SK-N-SH treated with all-trans-retinoic acid at 6 μM for 48 hours (cell line): ENCODE measurements at regions not wholly inside any gene's neighbourhood (a gene's known extent, or its start where the extent isn't known, plus 50 kb on each side); places are given as distances from the start of the nearest gene placed in this dataset.

ENCODE experiments used
- ATAC-seq: fragments of 200-7000 bp; cut with Tn5 transposase; 3 replicates; pipeline ENCODE4 v1.9.1; 2020; ENCODE audit warnings: mild to moderate bottlenecking, moderate library complexity
- ARNTL ChIP-seq: fragments of 450-650 bp; formaldehyde crosslinking; IDR thresholded peaks from 2 replicates; pipeline ENCODE4 v1.5.0; 2020; ENCODE audit warnings: low read depth, mild to moderate bottlenecking, moderate library complexity, borderline replicate concordance
- BACH2 ChIP-seq: fragments of 250-450 bp; sonication (Bioruptor Pico); IDR thresholded peaks from 2 replicates; pipeline ENCODE4 v1.9.0; 2021; ENCODE audit warnings: mild to moderate bottlenecking, borderline replicate concordance
- CSDC2 ChIP-seq: fragments of 250-450 bp; sonication (Bioruptor Pico); IDR thresholded peaks from 2 replicates; pipeline ENCODE4 v1.5.0; 2020; ENCODE audit warnings: mild to moderate bottlenecking, moderate library complexity
- GLIS3 ChIP-seq: fragments of 250-450 bp; sonication (Bioruptor Pico); IDR thresholded peaks from 2 replicates; pipeline ENCODE4 v1.5.0; 2020; ENCODE audit warnings: mild to moderate bottlenecking, moderate library complexity
- ISL1 ChIP-seq: fragments of 250-450 bp; sonication (Bioruptor Pico); IDR thresholded peaks from 2 replicates; pipeline ENCODE4 v2.1.2; 2022; ENCODE audit warnings: mild to moderate bottlenecking, moderate library complexity
- OSR1 ChIP-seq: fragments of 250-450 bp; sonication (Bioruptor Pico); IDR thresholded peaks from 2 replicates; pipeline ENCODE4 v1.8.0; 2022; ENCODE audit warnings: moderate library complexity, mild to moderate bottlenecking, inconsistent platforms
- PPARA ChIP-seq: fragments of 250-450 bp; sonication (Bioruptor Pico); IDR thresholded peaks from 2 replicates; pipeline ENCODE4 v1.5.0; 2020; ENCODE audit warnings: mild to moderate bottlenecking, borderline replicate concordance
- RARB ChIP-seq: fragments of 250-450 bp; sonication (Bioruptor Pico); IDR thresholded peaks from 2 replicates; pipeline ENCODE4 v1.8.0; 2021; ENCODE audit warnings: mild to moderate bottlenecking, moderate library complexity
- TCF4 ChIP-seq: fragments of 250-450 bp; sonication (Bioruptor Pico); IDR thresholded peaks from 2 replicates; pipeline ENCODE4 v1.8.0; 2021; ENCODE audit warnings: mild to moderate bottlenecking, moderate library complexity, borderline replicate concordance
- TOX ChIP-seq: fragments of 250-450 bp; sonication (Bioruptor Pico); IDR thresholded peaks from 2 replicates; pipeline ENCODE4 v1.8.0; 2021; ENCODE audit warnings: mild to moderate bottlenecking, moderate library complexity, borderline replicate concordance
- ZFP3 ChIP-seq: fragments of 250-450 bp; sonication (Bioruptor Pico); IDR thresholded peaks from 2 replicates; pipeline ENCODE4 v1.5.0; 2020; ENCODE audit warnings: mild to moderate bottlenecking, moderate library complexity
- ZNF565 ChIP-seq: fragments of 450-650 bp; formaldehyde crosslinking; conservative IDR thresholded peaks from 2 replicates; pipeline ENCODE4 v1.5.0; 2020; ENCODE audit warnings: low read depth, mild to moderate bottlenecking, moderate library complexity
- ZNF70 ChIP-seq: fragments of 450-650 bp; formaldehyde crosslinking; IDR thresholded peaks from 2 replicates; pipeline ENCODE4 v1.5.0; 2020; ENCODE audit warnings: mild to moderate bottlenecking, moderate library complexity
- TF ChIP-seq, protein P1 (sequence below): fragments of 250-450 bp; sonication (Bioruptor Pico); IDR thresholded peaks from 2 replicates; pipeline ENCODE4 v1.5.1; 2021; ENCODE audit warnings: mild to moderate bottlenecking, moderate library complexity
- TF ChIP-seq, protein P2 (sequence below): fragments of 250-450 bp; sonication (Bioruptor Pico); IDR thresholded peaks from 2 replicates; pipeline ENCODE4 v1.5.0; 2020; ENCODE audit warnings: mild to moderate bottlenecking, moderate library complexity
- TF ChIP-seq, protein P3 (sequence below): fragments of 250-450 bp; sonication (Bioruptor Pico); IDR thresholded peaks from 2 replicates; pipeline ENCODE4 v1.8.0; 2021; ENCODE audit warnings: low read depth, mild to moderate bottlenecking, moderate library complexity, borderline replicate concordance
- TF ChIP-seq, protein P4 (sequence below): fragments of 250-450 bp; sonication (Bioruptor Pico); IDR thresholded peaks from 2 replicates; pipeline ENCODE4 v1.5.1; 2020; ENCODE audit warnings: low read depth, mild to moderate bottlenecking, moderate library complexity
- TF ChIP-seq, protein P5 (sequence below): fragments of 250-450 bp; sonication (Bioruptor Pico); IDR thresholded peaks from 2 replicates; pipeline ENCODE4 v1.8.0; 2020; ENCODE audit warnings: mild to moderate bottlenecking, moderate library complexity, borderline replicate concordance

DNA sequence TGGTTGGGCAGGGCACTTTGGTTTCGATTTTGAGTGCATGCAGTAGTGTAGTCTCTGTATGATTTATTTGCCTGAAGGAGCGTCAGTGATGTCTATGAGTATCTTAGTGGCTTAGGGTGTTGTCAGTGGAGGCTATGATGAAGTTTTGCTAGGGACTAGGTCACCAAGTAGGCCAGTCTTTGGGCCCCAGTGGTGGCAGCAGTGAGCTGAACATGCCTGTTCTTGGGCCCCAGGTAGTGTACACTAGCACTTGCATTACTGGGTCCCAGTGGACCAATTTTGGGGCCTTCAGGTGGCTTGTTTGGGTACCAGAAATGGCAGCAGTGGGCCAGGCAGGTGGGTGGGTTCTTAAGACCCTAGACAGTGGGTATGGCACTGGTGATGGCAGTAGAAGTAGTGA is 598.7 kb upstream of the SPRY2 start:
- ATAC-seq: no peak
- TF ChIP-seq, protein P1, sequence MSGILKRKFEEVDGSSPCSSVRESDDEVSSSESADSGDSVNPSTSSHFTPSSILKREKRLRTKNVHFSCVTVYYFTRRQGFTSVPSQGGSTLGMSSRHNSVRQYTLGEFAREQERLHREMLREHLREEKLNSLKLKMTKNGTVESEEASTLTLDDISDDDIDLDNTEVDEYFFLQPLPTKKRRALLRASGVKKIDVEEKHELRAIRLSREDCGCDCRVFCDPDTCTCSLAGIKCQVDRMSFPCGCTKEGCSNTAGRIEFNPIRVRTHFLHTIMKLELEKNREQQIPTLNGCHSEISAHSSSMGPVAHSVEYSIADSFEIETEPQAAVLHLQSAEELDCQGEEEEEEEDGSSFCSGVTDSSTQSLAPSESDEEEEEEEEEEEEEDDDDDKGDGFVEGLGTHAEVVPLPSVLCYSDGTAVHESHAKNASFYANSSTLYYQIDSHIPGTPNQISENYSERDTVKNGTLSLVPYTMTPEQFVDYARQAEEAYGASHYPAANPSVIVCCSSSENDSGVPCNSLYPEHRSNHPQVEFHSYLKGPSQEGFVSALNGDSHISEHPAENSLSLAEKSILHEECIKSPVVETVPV (CRISPR knock-in tag): no peak
- TF ChIP-seq TOX (CRISPR knock-in tag): no peak
- TF ChIP-seq, protein P2, sequence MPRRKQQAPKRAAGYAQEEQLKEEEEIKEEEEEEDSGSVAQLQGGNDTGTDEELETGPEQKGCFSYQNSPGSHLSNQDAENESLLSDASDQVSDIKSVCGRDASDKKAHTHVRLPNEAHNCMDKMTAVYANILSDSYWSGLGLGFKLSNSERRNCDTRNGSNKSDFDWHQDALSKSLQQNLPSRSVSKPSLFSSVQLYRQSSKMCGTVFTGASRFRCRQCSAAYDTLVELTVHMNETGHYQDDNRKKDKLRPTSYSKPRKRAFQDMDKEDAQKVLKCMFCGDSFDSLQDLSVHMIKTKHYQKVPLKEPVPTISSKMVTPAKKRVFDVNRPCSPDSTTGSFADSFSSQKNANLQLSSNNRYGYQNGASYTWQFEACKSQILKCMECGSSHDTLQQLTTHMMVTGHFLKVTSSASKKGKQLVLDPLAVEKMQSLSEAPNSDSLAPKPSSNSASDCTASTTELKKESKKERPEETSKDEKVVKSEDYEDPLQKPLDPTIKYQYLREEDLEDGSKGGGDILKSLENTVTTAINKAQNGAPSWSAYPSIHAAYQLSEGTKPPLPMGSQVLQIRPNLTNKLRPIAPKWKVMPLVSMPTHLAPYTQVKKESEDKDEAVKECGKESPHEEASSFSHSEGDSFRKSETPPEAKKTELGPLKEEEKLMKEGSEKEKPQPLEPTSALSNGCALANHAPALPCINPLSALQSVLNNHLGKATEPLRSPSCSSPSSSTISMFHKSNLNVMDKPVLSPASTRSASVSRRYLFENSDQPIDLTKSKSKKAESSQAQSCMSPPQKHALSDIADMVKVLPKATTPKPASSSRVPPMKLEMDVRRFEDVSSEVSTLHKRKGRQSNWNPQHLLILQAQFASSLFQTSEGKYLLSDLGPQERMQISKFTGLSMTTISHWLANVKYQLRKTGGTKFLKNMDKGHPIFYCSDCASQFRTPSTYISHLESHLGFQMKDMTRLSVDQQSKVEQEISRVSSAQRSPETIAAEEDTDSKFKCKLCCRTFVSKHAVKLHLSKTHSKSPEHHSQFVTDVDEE (CRISPR knock-in tag): no peak
- no peak for TF ChIP-seq ISL1 (CRISPR knock-in tag)
- TF ChIP-seq ZFP3 (CRISPR knock-in tag): no peak
- TF ChIP-seq, protein P3, sequence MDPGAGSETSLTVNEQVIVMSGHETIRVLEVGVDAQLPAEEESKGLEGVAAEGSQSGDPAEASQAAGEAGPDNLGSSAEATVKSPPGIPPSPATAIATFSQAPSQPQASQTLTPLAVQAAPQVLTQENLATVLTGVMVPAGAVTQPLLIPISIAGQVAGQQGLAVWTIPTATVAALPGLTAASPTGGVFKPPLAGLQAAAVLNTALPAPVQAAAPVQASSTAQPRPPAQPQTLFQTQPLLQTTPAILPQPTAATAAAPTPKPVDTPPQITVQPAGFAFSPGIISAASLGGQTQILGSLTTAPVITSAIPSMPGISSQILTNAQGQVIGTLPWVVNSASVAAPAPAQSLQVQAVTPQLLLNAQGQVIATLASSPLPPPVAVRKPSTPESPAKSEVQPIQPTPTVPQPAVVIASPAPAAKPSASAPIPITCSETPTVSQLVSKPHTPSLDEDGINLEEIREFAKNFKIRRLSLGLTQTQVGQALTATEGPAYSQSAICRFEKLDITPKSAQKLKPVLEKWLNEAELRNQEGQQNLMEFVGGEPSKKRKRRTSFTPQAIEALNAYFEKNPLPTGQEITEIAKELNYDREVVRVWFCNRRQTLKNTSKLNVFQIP (CRISPR knock-in tag): no peak
- no peak for TF ChIP-seq RARB
- TF ChIP-seq ZNF565: no peak
- TF ChIP-seq PPARA (CRISPR knock-in tag): no peak
- TF ChIP-seq, protein P4, sequence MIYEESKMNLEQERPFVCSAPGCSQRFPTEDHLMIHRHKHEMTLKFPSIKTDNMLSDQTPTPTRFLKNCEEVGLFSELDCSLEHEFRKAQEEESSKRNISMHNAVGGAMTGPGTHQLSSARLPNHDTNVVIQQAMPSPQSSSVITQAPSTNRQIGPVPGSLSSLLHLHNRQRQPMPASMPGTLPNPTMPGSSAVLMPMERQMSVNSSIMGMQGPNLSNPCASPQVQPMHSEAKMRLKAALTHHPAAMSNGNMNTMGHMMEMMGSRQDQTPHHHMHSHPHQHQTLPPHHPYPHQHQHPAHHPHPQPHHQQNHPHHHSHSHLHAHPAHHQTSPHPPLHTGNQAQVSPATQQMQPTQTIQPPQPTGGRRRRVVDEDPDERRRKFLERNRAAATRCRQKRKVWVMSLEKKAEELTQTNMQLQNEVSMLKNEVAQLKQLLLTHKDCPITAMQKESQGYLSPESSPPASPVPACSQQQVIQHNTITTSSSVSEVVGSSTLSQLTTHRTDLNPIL (CRISPR knock-in tag): no peak
- no peak for TF ChIP-seq ARNTL (CRISPR knock-in tag)
- TF ChIP-seq TCF4: no peak
- no peak for TF ChIP-seq BACH2 (CRISPR knock-in tag)

DNA sequence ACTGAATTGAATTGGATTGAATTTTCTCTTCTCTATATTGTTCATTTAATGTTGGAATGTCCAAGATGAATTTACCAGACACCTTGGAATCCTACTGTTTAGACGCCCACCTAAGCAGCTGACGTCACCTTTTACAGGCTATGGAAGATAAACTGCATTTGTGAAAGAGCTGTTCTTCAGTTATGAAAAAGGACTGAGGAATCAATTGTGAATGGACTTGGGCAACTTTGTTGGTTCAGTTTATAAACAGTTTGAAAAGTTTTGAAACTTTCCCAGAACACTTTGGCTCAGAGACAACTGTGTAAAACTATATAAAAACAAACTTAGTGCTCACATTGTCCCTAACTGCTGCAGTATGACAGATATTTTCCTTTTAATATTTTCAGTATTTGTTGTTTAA is 590.8 kb upstream of the SPRY2 start:
- ATAC-seq: no peak
- no peak for TF ChIP-seq TOX (CRISPR knock-in tag)
- TF ChIP-seq, protein P5, sequence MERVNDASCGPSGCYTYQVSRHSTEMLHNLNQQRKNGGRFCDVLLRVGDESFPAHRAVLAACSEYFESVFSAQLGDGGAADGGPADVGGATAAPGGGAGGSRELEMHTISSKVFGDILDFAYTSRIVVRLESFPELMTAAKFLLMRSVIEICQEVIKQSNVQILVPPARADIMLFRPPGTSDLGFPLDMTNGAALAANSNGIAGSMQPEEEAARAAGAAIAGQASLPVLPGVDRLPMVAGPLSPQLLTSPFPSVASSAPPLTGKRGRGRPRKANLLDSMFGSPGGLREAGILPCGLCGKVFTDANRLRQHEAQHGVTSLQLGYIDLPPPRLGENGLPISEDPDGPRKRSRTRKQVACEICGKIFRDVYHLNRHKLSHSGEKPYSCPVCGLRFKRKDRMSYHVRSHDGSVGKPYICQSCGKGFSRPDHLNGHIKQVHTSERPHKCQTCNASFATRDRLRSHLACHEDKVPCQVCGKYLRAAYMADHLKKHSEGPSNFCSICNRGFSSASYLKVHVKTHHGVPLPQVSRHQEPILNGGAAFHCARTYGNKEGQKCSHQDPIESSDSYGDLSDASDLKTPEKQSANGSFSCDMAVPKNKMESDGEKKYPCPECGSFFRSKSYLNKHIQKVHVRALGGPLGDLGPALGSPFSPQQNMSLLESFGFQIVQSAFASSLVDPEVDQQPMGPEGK (CRISPR knock-in tag): no peak
- no peak for TF ChIP-seq PPARA (CRISPR knock-in tag)
- TF ChIP-seq CSDC2 (CRISPR knock-in tag): no peak
- TF ChIP-seq, protein P4 (CRISPR knock-in tag): no peak
- TF ChIP-seq ZFP3 (CRISPR knock-in tag): no peak
- TF ChIP-seq ARNTL (CRISPR knock-in tag): no peak
- no peak for TF ChIP-seq RARB
- TF ChIP-seq ISL1 (CRISPR knock-in tag): no peak
- TF ChIP-seq ZNF70 (CRISPR knock-in tag): no peak
- no peak for TF ChIP-seq GLIS3 (CRISPR knock-in tag)
- TF ChIP-seq, protein P1 (CRISPR knock-in tag): no peak
- TF ChIP-seq OSR1 (CRISPR knock-in tag): no peak
- TF ChIP-seq TCF4: no peak
